Lung (tissue), 11 donors: ENCODE measurements at regions not wholly inside any gene's neighbourhood (a gene's known extent, or its start where the extent isn't known, plus 50 kb on each side); places are given as distances from the start of the nearest gene placed in this dataset.

Source experiments
- ATAC-seq: fragments of 200-7000 bp; cut with Tn5 transposase; one replicate; pipeline ENCODE4 v1.9.1; 2020; ENCODE audit warnings: moderate number of reproducible peaks; ENCODE audit not compliant: insufficient read depth, low FRiP score
- DNase-seq, 3 donors: peaks; one replicate each; pipeline ENCODE4 v3.0.0-alpha.2; 2013 to 2017
- H3K27ac ChIP-seq, 2 donors: one replicate each; pipeline ENCODE4 v1.5.1; 2013; ENCODE audit warnings: mild to moderate bottlenecking in 2 of 2, moderate library complexity in 2 of 2, control low read depth in 1 of 2, inconsistent platforms in 1 of 2, low read depth in 1 of 2, low read length in 1 of 2
- H3K27me3 ChIP-seq, 3 donors: one replicate each; pipeline ENCODE4 v1.5.1; 2013; ENCODE audit warnings: low read length in 2 of 3; ENCODE audit not compliant: control insufficient read depth in 3 of 3, insufficient read depth in 3 of 3
- H3K36me3 ChIP-seq, 4 donors: one replicate each; pipeline ENCODE4 v1.5.1; 2013; ENCODE audit warnings: low read length in 4 of 4, mild to moderate bottlenecking in 1 of 4, moderate library complexity in 1 of 4; ENCODE audit not compliant: control insufficient read depth in 4 of 4, insufficient read depth in 4 of 4
- H3K4me1 ChIP-seq, 5 donors: one replicate each; pipeline ENCODE4 v1.5.1; 2013; ENCODE audit warnings: low read length in 5 of 5, mild to moderate bottlenecking in 2 of 5, moderate library complexity in 1 of 5; ENCODE audit not compliant: control insufficient read depth in 5 of 5, insufficient read depth in 5 of 5
- H3K4me3 ChIP-seq: one replicate; pipeline ENCODE4 v1.5.1; 2013; ENCODE audit warnings: mild to moderate bottlenecking, control low read depth, moderate library complexity
- H3K9ac ChIP-seq, 2 donors: one replicate each; pipeline ENCODE4 v1.5.1; 2013; ENCODE audit warnings: low read length in 2 of 2, control low read depth in 1 of 2; ENCODE audit not compliant: insufficient read depth in 1 of 2
- H3K9me3 ChIP-seq, 4 donors: one replicate each; pipeline ENCODE4 v1.5.1; 2013; ENCODE audit warnings: low read length in 3 of 4, mild to moderate bottlenecking in 1 of 4, moderate library complexity in 1 of 4; ENCODE audit not compliant: control insufficient read depth in 4 of 4, insufficient read depth in 3 of 4
- CTCF ChIP-seq: IDR thresholded peaks from 2 replicates; pipeline ENCODE4 v1.5.1; 2012; ENCODE audit warnings: mild to moderate bottlenecking; ENCODE audit errors: control extremely low read depth, extremely low read depth
- WGBS, 2 donors: extraction: QIAGEN DNeasy Blood & Tissue Kit; methylation state at CpG; one replicate each; pipeline ENCODE4 v1.1.7; 2013; 5-methylcytosine and 5-hydroxymethylcytosine counted together
- donor health status: control.
- donor health status: control.
- donor health status: Bipolar disorder and iron deficiency.
- donor health status: healthy.
- donor health status: DM: yes; HTN: yes; CAD: no.

DNA sequence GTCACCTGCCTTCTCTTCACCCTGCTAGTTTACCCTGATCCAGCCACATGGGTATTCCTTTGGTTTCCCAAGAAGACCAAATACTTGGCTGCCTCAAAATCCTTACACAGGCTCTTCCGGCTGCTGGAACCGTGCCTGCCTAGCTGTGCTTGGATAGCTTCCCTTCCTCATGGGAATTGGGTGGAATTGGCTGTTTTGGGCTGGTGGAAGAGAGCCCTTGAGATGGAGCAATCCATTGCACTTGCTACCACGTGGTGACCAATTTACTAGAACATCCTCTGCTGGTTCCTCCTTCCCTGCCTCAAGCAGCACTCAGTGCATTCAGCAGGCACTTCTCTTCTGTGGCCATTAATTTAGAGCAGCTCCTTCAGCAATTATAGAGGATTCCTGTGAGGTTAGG is 119.3 kb upstream of the AP1S2 start:
- ATAC-seq (no peak), DNase-seq (peak in 1 of 3 donors; percentile 8)
- H3K27ac ChIP-seq, result no peak overlapping the region
- H3K9me3 ChIP-seq, result peaks cover 0 to 2% (median 0%) of the 10 kb centered on the region in 4 donors
- no peak overlapping the region for H3K9ac ChIP-seq
- peaks cover 0 to 39% (median 34%) of the 10 kb centered on the region in 3 donors for H3K27me3 ChIP-seq
- H3K4me1 ChIP-seq, result peaks cover 0 to 1% (median 0%) of the 10 kb centered on the region in 5 donors
- 61 to 66% methylated on average over 3 of the region's 3 CpGs for WGBS, 2 donors
- no peak for TF ChIP-seq CTCF
- no peak overlapping the region for H3K4me3 ChIP-seq
- H3K36me3 ChIP-seq, result no peaks in the 10 kb centered on the region

DNA sequence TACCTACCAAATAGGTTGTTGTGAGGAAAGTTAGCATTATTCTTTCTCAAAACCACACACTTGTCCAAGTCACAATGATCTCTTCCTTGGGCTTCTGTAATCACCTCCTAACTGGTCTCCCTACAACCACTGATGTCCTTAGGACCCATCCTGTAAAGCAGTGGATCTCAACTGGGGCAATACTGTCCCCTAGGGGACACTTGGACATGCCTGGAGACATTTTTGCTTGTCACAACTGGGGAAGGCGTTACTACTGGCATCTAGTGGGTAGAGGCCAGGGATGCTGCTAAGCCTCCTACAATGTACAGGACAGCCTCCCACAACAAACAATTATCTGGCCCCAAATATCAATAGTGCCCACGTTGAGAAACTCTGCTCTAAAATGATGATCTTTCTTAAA is 118.7 kb upstream of the AP1S2 start:
- Histone ChIP-seq H3K9me3 (peaks cover 0 to 2% (median 0%) of the 10 kb centered on the region in 4 donors), H3K4me3 (no peak overlapping the region), H3K27me3 (peaks cover 0 to 39% (median 33%) of the 10 kb centered on the region in 3 donors), H3K27ac (no peak overlapping the region), H3K36me3 (no peaks in the 10 kb centered on the region), H3K9ac (no peak overlapping the region), H3K4me1 (peaks cover 0 to 1% (median 0%) of the 10 kb centered on the region in 5 donors)
- ATAC-seq (no peak), DNase-seq (peak in 2 of 3 donors; percentile 22 to 41)
- WGBS, 2 donors, result 40 to 52% methylated on average over 2 of the region's 2 CpGs
- TF ChIP-seq CTCF, result peak; percentile 4

DNA sequence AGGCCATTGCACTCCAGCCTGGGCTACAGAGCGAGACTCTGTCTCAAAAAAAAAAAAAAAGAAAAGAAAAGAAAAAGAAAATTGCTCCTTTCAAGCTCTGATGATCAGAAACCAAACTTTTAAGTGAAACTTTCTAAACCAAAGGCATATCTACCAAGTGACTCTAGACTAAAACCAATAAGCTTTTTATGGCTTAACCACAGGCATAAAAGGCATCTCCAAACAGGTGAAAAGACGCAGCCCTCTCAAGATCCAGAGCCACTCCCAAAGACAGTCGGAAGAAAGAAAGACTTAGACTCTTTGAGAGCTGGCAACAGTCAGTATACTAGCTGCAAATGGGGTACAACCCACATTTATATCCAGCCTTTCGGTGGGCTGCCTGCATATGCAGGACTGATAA is 117.1 kb upstream of the AP1S2 start:
- TF ChIP-seq CTCF, result no peak
- H3K27me3 ChIP-seq, result peaks cover 0 to 44% (median 23%) of the 10 kb centered on the region in 3 donors
- H3K27ac ChIP-seq, result no peak overlapping the region
- no peak overlapping the region for H3K9ac ChIP-seq
- H3K4me3 ChIP-seq, result no peak overlapping the region
- peaks cover 0 to 1% (median 0%) of the 10 kb centered on the region in 5 donors for H3K4me1 ChIP-seq
- ATAC-seq, result no peak
- no peaks in the 10 kb centered on the region for H3K36me3 ChIP-seq
- peaks cover 0 to 2% (median 0%) of the 10 kb centered on the region in 4 donors for H3K9me3 ChIP-seq
- 84 to 91% methylated on average over 4 of the region's 4 CpGs for WGBS, 2 donors
- DNase-seq, result no peak

GRCh38 chrX:15963858-15964257 is 109.2 kb upstream of the AP1S2 start:
- H3K27me3 ChIP-seq, result peaks cover 0 to 46% (median 32%) of the 10 kb centered on the region in 3 donors
- ATAC-seq (no peak), DNase-seq (no peak)
- no peaks in the 10 kb centered on the region for H3K36me3 ChIP-seq
- H3K4me3 ChIP-seq, result no peak overlapping the region
- no peaks in the 10 kb centered on the region for H3K4me1 ChIP-seq
- WGBS, 2 donors, result 87 to 94% methylated on average over 1 of the region's 1 CpG
- no peak overlapping the region for H3K9ac ChIP-seq
- H3K9me3 ChIP-seq, result no peaks in the 10 kb centered on the region
- TF ChIP-seq CTCF, result no peak
- no peak overlapping the region for H3K27ac ChIP-seq
